Fibroblast of lung (primary cell): ENCODE measurements at regions not wholly inside any gene's neighbourhood (a gene's known extent, or its start where the extent isn't known, plus 50 kb on each side); places are given as distances from the start of the nearest gene placed in this dataset.

Source experiments
- EZH2 ChIP-seq: IDR thresholded peaks from 2 replicates; pipeline ENCODE4 v1.5.1; 2012; ENCODE audit warnings: low read length, control low read depth, mild to moderate bottlenecking; ENCODE audit errors: missing control alignments
- TF ChIP-seq, protein P1 (sequence below), 2 donors: IDR thresholded peaks in 1 of 2; conservative IDR thresholded peaks in 1 of 2; 1 replicate in 1 of 2; 2 replicates in 1 of 2; pipeline ENCODE4 v1.5.1; 2011 to 2012; ENCODE audit warnings: low read length in 2 of 2, control low read depth in 1 of 2, inconsistent platforms in 1 of 2, low read depth in 1 of 2, mild to moderate bottlenecking in 1 of 2

- TF ChIP-seq, protein P1, sequence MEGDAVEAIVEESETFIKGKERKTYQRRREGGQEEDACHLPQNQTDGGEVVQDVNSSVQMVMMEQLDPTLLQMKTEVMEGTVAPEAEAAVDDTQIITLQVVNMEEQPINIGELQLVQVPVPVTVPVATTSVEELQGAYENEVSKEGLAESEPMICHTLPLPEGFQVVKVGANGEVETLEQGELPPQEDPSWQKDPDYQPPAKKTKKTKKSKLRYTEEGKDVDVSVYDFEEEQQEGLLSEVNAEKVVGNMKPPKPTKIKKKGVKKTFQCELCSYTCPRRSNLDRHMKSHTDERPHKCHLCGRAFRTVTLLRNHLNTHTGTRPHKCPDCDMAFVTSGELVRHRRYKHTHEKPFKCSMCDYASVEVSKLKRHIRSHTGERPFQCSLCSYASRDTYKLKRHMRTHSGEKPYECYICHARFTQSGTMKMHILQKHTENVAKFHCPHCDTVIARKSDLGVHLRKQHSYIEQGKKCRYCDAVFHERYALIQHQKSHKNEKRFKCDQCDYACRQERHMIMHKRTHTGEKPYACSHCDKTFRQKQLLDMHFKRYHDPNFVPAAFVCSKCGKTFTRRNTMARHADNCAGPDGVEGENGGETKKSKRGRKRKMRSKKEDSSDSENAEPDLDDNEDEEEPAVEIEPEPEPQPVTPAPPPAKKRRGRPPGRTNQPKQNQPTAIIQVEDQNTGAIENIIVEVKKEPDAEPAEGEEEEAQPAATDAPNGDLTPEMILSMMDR (conservative IDR thresholded peaks at IDR 0.05 in 1 of 2, IDR thresholded peaks at IDR 0.05 in 1 of 2; ENCODE audit: low read depth in 1 of 2, low read length in 2 of 2) = no peak
- TF ChIP-seq EZH2 = no peak
Observed at GRCh38 chr16:79725051-79725450, 124.5 kb upstream of the MAF start.
